ENCODE measurements at regions not wholly inside any gene's neighbourhood (a gene's known extent, or its start where the extent isn't known, plus 50 kb on each side); places are given as distances from the start of the nearest gene placed in this dataset.

DNA sequence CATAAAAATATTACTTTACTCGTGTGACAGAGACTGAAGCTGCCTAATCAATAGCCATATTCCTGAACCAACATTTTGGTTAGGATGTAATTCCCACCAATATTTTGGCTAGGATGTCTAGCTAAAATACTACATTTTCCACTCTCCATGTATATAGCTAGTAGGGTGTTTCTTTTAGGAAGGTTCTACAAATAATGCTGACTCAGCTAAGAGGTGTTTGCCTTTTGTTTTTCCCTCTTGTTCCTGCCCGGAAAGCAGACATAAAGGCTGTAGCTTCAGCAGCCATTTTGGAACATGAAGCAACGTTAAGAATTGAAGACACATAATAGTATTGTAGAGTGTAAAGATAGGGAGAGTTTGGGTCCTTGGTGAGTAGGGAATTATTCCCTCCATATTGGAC, 187.3 kb upstream of the PDZRN3 start:
- Histone ChIP-seq H3K27ac (ENCODE audit: low read depth in 1 of 2, low read length in 1 of 2) (no peak overlapping the region), H3K9me3 (ENCODE audit: control insufficient read depth in 4 of 4, insufficient read depth in 3 of 4, low read length in 3 of 4) (no peaks in the 10 kb centered on the region), H3K4me3 (no peak overlapping the region), H3K36me3 (ENCODE audit: control insufficient read depth in 4 of 4, insufficient read depth in 4 of 4, low read length in 4 of 4) (no peaks in the 10 kb centered on the region), H3K27me3 (ENCODE audit: control insufficient read depth in 3 of 3, insufficient read depth in 3 of 3, low read length in 2 of 3) (no peaks in the 10 kb centered on the region), H3K4me1 (ENCODE audit: control insufficient read depth in 5 of 5, insufficient read depth in 5 of 5, low read length in 5 of 5) (peaks cover 0 to 12% (median 0%) of the 10 kb centered on the region in 5 donors), H3K9ac (ENCODE audit: insufficient read depth in 1 of 2, low read length in 2 of 2) (no peak overlapping the region)
- TF ChIP-seq, protein P1, sequence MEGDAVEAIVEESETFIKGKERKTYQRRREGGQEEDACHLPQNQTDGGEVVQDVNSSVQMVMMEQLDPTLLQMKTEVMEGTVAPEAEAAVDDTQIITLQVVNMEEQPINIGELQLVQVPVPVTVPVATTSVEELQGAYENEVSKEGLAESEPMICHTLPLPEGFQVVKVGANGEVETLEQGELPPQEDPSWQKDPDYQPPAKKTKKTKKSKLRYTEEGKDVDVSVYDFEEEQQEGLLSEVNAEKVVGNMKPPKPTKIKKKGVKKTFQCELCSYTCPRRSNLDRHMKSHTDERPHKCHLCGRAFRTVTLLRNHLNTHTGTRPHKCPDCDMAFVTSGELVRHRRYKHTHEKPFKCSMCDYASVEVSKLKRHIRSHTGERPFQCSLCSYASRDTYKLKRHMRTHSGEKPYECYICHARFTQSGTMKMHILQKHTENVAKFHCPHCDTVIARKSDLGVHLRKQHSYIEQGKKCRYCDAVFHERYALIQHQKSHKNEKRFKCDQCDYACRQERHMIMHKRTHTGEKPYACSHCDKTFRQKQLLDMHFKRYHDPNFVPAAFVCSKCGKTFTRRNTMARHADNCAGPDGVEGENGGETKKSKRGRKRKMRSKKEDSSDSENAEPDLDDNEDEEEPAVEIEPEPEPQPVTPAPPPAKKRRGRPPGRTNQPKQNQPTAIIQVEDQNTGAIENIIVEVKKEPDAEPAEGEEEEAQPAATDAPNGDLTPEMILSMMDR (IDR thresholded peaks at IDR 0.05; ENCODE audit: control extremely low read depth, extremely low read depth), result no peak
- DNase-seq (no peak), ATAC-seq (ENCODE audit: insufficient read depth, low FRiP score) (no peak)
- WGBS, 2 donors, result 75 to 91% methylated on average over 3 of the region's 3 CpGs

DNA sequence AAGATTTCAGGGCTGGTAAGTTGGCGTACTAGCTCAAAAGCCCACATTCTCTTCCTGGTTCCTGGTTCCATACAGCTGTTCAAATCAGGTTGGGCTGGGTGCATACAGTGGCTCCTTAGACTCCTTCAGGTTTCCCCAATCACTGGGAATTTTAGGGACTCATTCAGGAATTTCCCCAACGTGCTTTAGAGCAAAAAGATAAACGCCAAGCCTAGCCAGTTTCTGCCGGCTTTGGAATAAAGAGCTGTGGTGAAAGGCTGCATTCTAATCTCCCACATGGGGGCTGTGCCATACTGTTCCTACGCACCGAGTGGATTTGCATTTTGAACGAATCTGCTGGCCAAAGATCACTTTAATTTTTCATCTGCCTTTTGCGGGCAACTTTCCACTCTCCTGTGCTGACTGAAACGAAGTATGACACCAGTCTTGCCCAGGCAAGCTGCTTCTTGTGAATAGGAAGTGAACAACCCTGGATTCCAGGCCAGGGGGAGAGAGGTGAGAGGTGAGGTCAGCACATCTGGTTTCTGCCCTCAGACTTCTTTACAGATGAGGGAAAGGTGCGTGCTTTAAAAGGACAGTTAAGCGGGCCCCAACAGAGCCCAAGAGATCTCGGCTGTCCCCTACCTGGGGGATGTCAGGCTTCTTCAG, 184.2 kb upstream of the PDZRN3 start:
- TF ChIP-seq, protein P1 (IDR thresholded peaks at IDR 0.05; ENCODE audit: control extremely low read depth, extremely low read depth), result no peak
- Histone ChIP-seq H3K4me1 (ENCODE audit: control insufficient read depth in 5 of 5, insufficient read depth in 5 of 5, low read length in 5 of 5) (peaks cover 0 to 11% (median 0%) of the 10 kb centered on the region in 5 donors), H3K27me3 (ENCODE audit: control insufficient read depth in 3 of 3, insufficient read depth in 3 of 3, low read length in 2 of 3) (no peaks in the 10 kb centered on the region), H3K9me3 (ENCODE audit: control insufficient read depth in 4 of 4, insufficient read depth in 3 of 4, low read length in 3 of 4) (no peaks in the 10 kb centered on the region), H3K27ac (ENCODE audit: low read depth in 1 of 2, low read length in 1 of 2) (no peak overlapping the region), H3K9ac (ENCODE audit: insufficient read depth in 1 of 2, low read length in 2 of 2) (no peak overlapping the region), H3K4me3 (no peak overlapping the region), H3K36me3 (ENCODE audit: control insufficient read depth in 4 of 4, insufficient read depth in 4 of 4, low read length in 4 of 4) (no peaks in the 10 kb centered on the region)
- WGBS, 2 donors, result 71 to 72% methylated on average over 12 of the region's 12 CpGs
- DNase-seq (peak in 1 of 3 donors; percentile 38), ATAC-seq (ENCODE audit: insufficient read depth, low FRiP score) (no peak)

- Histone ChIP-seq H3K36me3 (ENCODE audit: control insufficient read depth in 4 of 4, insufficient read depth in 4 of 4, low read length in 4 of 4) (no peaks in the 10 kb centered on the region), H3K9ac (ENCODE audit: insufficient read depth in 1 of 2, low read length in 2 of 2) (no peak overlapping the region), H3K9me3 (ENCODE audit: control insufficient read depth in 4 of 4, insufficient read depth in 3 of 4, low read length in 3 of 4) (no peaks in the 10 kb centered on the region), H3K27me3 (ENCODE audit: control insufficient read depth in 3 of 3, insufficient read depth in 3 of 3, low read length in 2 of 3) (no peaks in the 10 kb centered on the region), H3K4me3 (no peak overlapping the region), H3K27ac (ENCODE audit: low read depth in 1 of 2, low read length in 1 of 2) (peak overlapping the region in 1 of 2 donors; percentile 77), H3K4me1 (ENCODE audit: control insufficient read depth in 5 of 5, insufficient read depth in 5 of 5, low read length in 5 of 5) (no peaks in the 10 kb centered on the region)
- TF ChIP-seq, protein P1 (IDR thresholded peaks at IDR 0.05; ENCODE audit: control extremely low read depth, extremely low read depth), result no peak
- WGBS, 2 donors, result 49 to 59% methylated on average over 3 of the region's 3 CpGs
- no peak for DNase-seq
- no peak for ATAC-seq (ENCODE audit: insufficient read depth, low FRiP score)
These were observed 180.7 kb upstream of the PDZRN3 start for GRCh38 chr3:73805435-73805834.

- H3K27ac ChIP-seq (ENCODE audit: low read depth in 1 of 2, low read length in 1 of 2), result no peak overlapping the region
- no peaks in the 10 kb centered on the region for H3K36me3 ChIP-seq (ENCODE audit: control insufficient read depth in 4 of 4, insufficient read depth in 4 of 4, low read length in 4 of 4)
- H3K27me3 ChIP-seq (ENCODE audit: control insufficient read depth in 3 of 3, insufficient read depth in 3 of 3, low read length in 2 of 3), result no peaks in the 10 kb centered on the region
- ATAC-seq (ENCODE audit: insufficient read depth, low FRiP score), result no peak
- 93 to 97% methylated on average over 6 of the region's 6 CpGs for WGBS, 2 donors
- no peak overlapping the region for H3K4me3 ChIP-seq
- H3K4me1 ChIP-seq (ENCODE audit: control insufficient read depth in 5 of 5, insufficient read depth in 5 of 5, low read length in 5 of 5), result no peaks in the 10 kb centered on the region
- H3K9ac ChIP-seq (ENCODE audit: insufficient read depth in 1 of 2, low read length in 2 of 2), result no peak overlapping the region
- TF ChIP-seq, protein P1 (IDR thresholded peaks at IDR 0.05; ENCODE audit: control extremely low read depth, extremely low read depth), result no peak
- no peak for DNase-seq
- H3K9me3 ChIP-seq (ENCODE audit: control insufficient read depth in 4 of 4, insufficient read depth in 3 of 4, low read length in 3 of 4), result no peaks in the 10 kb centered on the region
These were observed 179.5 kb upstream of the PDZRN3 start for GRCh38 chr3:73804204-73804603.

Data from lung (tissue), 11 donors.